Nephron (organoid): ENCODE measurements at regions not wholly inside any gene's neighbourhood (a gene's known extent, or its start where the extent isn't known, plus 50 kb on each side); places are given as distances from the start of the nearest gene placed in this dataset.
A peak's percentile ranks its signal among the peaks of the same experiment; 100 is the strongest.

Experiments
- H3K27ac Mint-ChIP-seq, 3 experiments: 2 replicates each; pipeline ENCODE4 v1.8.0; 2020; ENCODE audit warnings: mixed read lengths in 3 of 3, mild to moderate bottlenecking in 2 of 3, moderate library complexity in 1 of 3
- H3K27me3 Mint-ChIP-seq: 2 replicates; pipeline ENCODE4 v1.8.0; 2021; ENCODE audit warnings: low read depth, mild to moderate bottlenecking, moderate library complexity, mixed read lengths
- H3K36me3 Mint-ChIP-seq: 2 replicates; pipeline ENCODE4 v1.8.0; 2020; ENCODE audit warnings: low read depth, mixed read lengths
- H3K4me1 Mint-ChIP-seq: 2 replicates; pipeline ENCODE4 v1.8.0; 2020; ENCODE audit warnings: mixed read lengths
- H3K4me3 Mint-ChIP-seq, 3 experiments: 2 replicates each; pipeline ENCODE4 v1.8.0; 2020; ENCODE audit warnings: mild to moderate bottlenecking in 3 of 3, mixed read lengths in 3 of 3, moderate library complexity in 2 of 3
- H3K9me3 Mint-ChIP-seq: 2 replicates; pipeline ENCODE4 v1.8.0; 2020; ENCODE audit warnings: mixed read lengths
- TF ChIP-seq, protein P1 (sequence below), 3 experiments: fragments of 200-600 bp; sonication (generic); IDR thresholded peaks; one replicate each; pipeline ENCODE4 v1.5.0; 2021; ENCODE audit warnings: antibody characterized with exemption in 3 of 3; ENCODE audit not compliant: unreplicated experiment in 3 of 3

GRCh38 chr6:137798846-137799245 lies 68.2 kb upstream of the TNFAIP3 start:
- Mint-ChIP-seq H3K27me3 (peaks cover 4% of the 10 kb centered on the region), H3K36me3 (no peaks in the 10 kb centered on the region), H3K27ac (no peak overlapping the region), H3K9me3 (no peaks in the 10 kb centered on the region), H3K4me1 (peaks cover 4% of the 10 kb centered on the region), H3K4me3 (no peak overlapping the region)
- TF ChIP-seq, protein P1, sequence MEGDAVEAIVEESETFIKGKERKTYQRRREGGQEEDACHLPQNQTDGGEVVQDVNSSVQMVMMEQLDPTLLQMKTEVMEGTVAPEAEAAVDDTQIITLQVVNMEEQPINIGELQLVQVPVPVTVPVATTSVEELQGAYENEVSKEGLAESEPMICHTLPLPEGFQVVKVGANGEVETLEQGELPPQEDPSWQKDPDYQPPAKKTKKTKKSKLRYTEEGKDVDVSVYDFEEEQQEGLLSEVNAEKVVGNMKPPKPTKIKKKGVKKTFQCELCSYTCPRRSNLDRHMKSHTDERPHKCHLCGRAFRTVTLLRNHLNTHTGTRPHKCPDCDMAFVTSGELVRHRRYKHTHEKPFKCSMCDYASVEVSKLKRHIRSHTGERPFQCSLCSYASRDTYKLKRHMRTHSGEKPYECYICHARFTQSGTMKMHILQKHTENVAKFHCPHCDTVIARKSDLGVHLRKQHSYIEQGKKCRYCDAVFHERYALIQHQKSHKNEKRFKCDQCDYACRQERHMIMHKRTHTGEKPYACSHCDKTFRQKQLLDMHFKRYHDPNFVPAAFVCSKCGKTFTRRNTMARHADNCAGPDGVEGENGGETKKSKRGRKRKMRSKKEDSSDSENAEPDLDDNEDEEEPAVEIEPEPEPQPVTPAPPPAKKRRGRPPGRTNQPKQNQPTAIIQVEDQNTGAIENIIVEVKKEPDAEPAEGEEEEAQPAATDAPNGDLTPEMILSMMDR (IDR thresholded peaks at IDR 0.05; ENCODE audit: unreplicated experiment in 3 of 3): no peak

- peaks cover 13% of the 10 kb centered on the region for H3K4me1 Mint-ChIP-seq
- H3K36me3 Mint-ChIP-seq: no peaks in the 10 kb centered on the region
- H3K4me3 Mint-ChIP-seq: no peak overlapping the region
- H3K27me3 Mint-ChIP-seq: peaks cover 4% of the 10 kb centered on the region
- TF ChIP-seq, protein P1 (IDR thresholded peaks at IDR 0.05; ENCODE audit: unreplicated experiment in 3 of 3): peak; percentile 36 to 40 (median 37)
- H3K27ac Mint-ChIP-seq: peak overlapping the region in 1 of 3 experiments; percentile 59
- no peaks in the 10 kb centered on the region for H3K9me3 Mint-ChIP-seq
These were observed 67.0 kb upstream of the TNFAIP3 start for GRCh38 chr6:137799950-137800568.

- Mint-ChIP-seq H3K4me1 (peaks cover 18% of the 10 kb centered on the region), H3K27me3 (peaks cover 4% of the 10 kb centered on the region), H3K36me3 (no peaks in the 10 kb centered on the region), H3K4me3 (no peak overlapping the region), H3K27ac (peak overlapping the region in 1 of 3 experiments; percentile 17), H3K9me3 (no peaks in the 10 kb centered on the region)
- TF ChIP-seq, protein P1 (IDR thresholded peaks at IDR 0.05; ENCODE audit: unreplicated experiment in 3 of 3): no peak
These were observed 66.3 kb upstream of the TNFAIP3 start for GRCh38 chr6:137800762-137801161.

DNA sequence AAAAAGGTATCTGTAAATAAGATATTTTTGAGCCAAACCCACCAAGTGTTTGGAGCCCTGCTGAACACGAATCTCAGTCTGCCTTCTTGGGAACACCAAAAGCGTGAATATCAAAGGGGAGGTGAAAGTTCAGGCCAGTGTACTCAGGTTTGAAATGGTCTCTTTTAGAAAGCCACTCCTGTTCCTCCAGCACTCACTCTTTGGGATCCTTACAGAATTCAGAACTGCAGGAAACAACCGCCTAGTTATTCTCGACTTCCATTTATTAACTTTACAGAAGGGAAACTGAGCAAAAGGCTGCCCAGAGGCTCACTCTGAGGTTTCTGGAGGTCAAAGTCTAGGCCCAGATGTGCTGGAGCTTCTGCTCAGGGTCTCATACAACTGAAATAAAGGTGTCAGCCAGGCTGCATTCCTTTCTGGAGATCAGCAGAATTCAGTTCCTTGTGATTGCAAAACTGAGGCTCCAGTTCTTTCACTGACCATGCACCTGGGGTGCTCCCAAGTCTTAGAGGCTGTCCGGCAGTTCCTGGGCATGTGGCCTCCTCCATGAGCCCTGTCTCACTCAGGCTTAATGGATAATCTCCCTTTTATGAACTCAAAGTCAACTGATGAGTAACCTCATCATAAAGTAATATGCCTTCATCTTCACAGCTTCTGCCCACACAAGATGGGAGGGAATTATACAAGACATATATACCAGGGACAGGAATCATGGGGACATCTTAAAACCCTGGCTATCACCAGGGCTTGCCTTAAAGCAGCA lies 65.5 kb upstream of the TNFAIP3 start:
- no peaks in the 10 kb centered on the region for H3K36me3 Mint-ChIP-seq
- no peak overlapping the region for H3K4me3 Mint-ChIP-seq
- no peaks in the 10 kb centered on the region for H3K9me3 Mint-ChIP-seq
- TF ChIP-seq, protein P1 (IDR thresholded peaks at IDR 0.05; ENCODE audit: unreplicated experiment in 3 of 3): no peak
- H3K4me1 Mint-ChIP-seq: peaks cover 24% of the 10 kb centered on the region
- peaks cover 4% of the 10 kb centered on the region for H3K27me3 Mint-ChIP-seq
- H3K27ac Mint-ChIP-seq: no peak overlapping the region

DNA sequence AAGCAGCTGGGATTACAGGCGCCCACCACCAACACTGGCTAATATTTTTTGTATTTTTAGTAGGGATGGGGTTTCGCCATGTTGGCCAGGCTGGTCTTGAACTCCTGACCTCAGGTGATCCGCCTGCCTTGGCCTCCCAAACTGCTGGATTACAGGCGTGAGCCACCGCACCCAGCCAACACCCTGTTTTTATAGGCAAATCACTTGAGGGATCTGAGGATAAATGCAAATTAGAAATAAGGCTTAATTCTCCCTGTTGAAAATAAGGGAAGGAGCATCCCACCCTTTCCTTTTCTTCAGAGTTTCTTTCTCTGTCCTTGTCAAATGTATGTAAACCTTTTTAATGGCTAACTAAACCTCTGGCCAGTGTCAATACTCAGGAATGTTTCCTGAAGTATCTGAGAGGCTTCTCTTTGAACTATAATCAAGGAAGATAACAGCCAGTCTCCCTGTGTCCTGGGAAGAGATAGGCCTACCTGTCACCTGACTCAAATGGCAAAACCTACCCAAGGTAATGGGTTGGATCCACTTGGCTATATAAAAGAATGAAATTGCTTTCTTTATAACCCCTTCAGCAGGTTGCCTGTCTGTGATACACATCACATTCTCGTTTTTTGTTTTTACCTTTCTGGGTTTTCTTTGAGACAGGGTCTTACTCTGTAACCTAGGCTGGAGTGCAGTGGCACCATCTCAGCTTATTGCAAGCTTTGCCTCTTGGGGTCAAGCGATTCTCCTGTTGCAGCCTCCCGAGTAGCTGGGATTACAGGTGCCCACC lies 64.5 kb upstream of the TNFAIP3 start:
- H3K4me1 Mint-ChIP-seq: peaks cover 24% of the 10 kb centered on the region
- H3K9me3 Mint-ChIP-seq: no peaks in the 10 kb centered on the region
- no peaks in the 10 kb centered on the region for H3K36me3 Mint-ChIP-seq
- peaks cover 4% of the 10 kb centered on the region for H3K27me3 Mint-ChIP-seq
- TF ChIP-seq, protein P1 (IDR thresholded peaks at IDR 0.05; ENCODE audit: unreplicated experiment in 3 of 3): no peak
- no peak overlapping the region for H3K27ac Mint-ChIP-seq
- no peak overlapping the region for H3K4me3 Mint-ChIP-seq
